HL-60 (cell line): ENCODE measurements at regions not wholly inside any gene's neighbourhood (a gene's known extent, or its start where the extent isn't known, plus 50 kb on each side); places are given as distances from the start of the nearest gene placed in this dataset.

Source experiments
- GABPA ChIP-seq: IDR thresholded peaks from 2 replicates; pipeline ENCODE4 v1.6.1; 2012; ENCODE audit warnings: low read depth
- POLR2AphosphoS5 ChIP-seq: IDR thresholded peaks from 2 replicates; pipeline ENCODE4 v1.6.1; 2012; ENCODE audit warnings: low read depth
- SPI1 ChIP-seq: IDR thresholded peaks from 2 replicates; pipeline ENCODE4 v1.6.1; 2012; ENCODE audit warnings: low read depth, mild to moderate bottlenecking, borderline replicate concordance
- TF ChIP-seq, protein P1 (sequence below): IDR thresholded peaks from one replicate; pipeline ENCODE4 v1.5.1; 2011; ENCODE audit warnings: low read length, control low read depth, inconsistent platforms; ENCODE audit not compliant: insufficient read depth

DNA sequence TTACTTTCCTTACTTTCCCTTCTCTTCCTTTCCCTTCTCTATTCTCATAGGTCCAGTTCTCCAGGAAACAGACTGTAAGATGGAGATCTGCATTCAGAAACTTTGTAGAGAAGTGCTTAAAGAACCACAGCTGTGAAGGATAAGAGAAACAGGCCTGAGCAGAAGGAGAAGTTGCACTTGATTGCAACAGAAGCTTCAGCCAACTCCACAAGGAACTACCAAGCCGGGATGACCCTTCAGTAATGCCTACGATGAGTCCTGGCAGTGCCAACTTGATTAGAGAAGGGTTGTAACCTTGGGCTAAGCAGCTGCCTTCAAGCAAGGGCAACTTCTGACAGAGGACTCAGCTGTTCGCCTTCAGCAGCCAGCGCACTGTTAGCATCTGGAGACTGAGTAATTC, 413.3 kb upstream of the RASGEF1B start:
- TF ChIP-seq, protein P1, sequence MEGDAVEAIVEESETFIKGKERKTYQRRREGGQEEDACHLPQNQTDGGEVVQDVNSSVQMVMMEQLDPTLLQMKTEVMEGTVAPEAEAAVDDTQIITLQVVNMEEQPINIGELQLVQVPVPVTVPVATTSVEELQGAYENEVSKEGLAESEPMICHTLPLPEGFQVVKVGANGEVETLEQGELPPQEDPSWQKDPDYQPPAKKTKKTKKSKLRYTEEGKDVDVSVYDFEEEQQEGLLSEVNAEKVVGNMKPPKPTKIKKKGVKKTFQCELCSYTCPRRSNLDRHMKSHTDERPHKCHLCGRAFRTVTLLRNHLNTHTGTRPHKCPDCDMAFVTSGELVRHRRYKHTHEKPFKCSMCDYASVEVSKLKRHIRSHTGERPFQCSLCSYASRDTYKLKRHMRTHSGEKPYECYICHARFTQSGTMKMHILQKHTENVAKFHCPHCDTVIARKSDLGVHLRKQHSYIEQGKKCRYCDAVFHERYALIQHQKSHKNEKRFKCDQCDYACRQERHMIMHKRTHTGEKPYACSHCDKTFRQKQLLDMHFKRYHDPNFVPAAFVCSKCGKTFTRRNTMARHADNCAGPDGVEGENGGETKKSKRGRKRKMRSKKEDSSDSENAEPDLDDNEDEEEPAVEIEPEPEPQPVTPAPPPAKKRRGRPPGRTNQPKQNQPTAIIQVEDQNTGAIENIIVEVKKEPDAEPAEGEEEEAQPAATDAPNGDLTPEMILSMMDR, result no peak
- TF ChIP-seq SPI1, result no peak
- TF ChIP-seq GABPA, result no peak
- TF ChIP-seq POLR2AphosphoS5, result no peak
